Nucleus accumbens (tissue), 56 donors: ENCODE measurements at regions not wholly inside any gene's neighbourhood (a gene's known extent, or its start where the extent isn't known, plus 50 kb on each side); places are given as distances from the start of the nearest gene placed in this dataset.
A peak's percentile ranks its signal among the peaks of the same experiment; 100 is the strongest.

Source experiments
- DNase-seq, 56 donors: peaks; one replicate each; lab custom pipeline; 2025; lab: John Stamatoyannopoulos, UW

DNA sequence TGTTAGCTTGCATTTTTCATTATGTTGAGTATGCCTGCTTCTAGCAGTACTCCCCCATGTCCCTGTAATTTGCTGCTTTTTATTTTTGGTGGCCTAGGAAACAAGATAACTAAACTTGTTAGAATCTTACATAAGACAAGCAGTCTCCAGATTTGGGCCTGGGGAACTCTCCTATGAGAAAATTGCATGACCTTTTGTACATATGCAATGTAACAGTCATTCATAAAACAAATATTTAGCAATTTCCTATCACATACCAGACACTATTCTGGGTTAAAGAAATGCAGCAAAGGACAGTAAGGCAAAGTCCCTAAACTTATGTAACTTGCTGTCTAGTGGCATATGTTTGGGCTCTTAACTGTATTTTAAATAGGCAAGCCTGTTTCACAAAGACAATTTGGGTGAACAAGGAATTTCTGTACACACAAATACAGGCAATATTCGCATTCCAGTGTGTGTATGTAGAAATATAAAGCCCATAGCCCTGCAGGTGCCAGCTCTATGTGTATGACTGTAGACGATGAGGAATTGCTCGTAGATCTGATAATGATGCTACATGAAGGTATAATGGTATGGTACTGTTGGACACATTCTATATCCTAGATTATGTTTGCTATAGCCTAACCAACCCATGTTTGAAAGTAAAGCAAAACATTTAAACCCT, 305.2 kb upstream of the CITED2 start:
- DNase-seq = no peak

- no peak for DNase-seq
Measured at GRCh38 chr6:139676718-139677117, 302.3 kb upstream of the CITED2 start.

- DNase-seq = no peak
Measured at GRCh38 chr6:139666284-139666683, 291.8 kb upstream of the CITED2 start.

- DNase-seq = no peak
Measured at GRCh38 chr6:139663996-139664395, 289.5 kb upstream of the CITED2 start.

- DNase-seq = no peak
Measured at GRCh38 chr6:139659711-139660110, 285.3 kb upstream of the CITED2 start.

- DNase-seq = no peak
Measured at GRCh38 chr6:139659196-139659595, 284.7 kb upstream of the CITED2 start.

DNA sequence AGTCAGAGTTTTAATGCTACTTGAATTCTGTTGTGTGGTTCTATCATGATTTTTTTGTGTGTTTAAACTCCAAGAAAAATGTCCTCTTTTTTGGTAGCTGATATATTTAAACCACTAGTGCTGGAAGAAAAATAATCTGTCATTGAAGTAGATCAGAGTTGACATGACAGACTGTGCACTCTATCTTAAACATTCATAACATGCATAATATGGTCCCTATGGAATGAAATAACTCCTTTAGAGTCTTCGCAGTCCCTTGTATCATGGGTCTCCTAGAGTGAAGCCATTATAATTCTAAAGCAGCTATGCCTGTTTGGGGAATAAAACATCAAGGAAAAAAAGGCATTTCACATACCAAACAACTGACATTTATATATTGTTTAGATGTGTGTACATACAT, 282.7 kb upstream of the CITED2 start:
- DNase-seq = no peak

- DNase-seq = no peak
Measured at GRCh38 chr6:139655783-139656705, 281.6 kb upstream of the CITED2 start.

- no peak for DNase-seq
Measured at GRCh38 chr6:139654888-139655782, 280.7 kb upstream of the CITED2 start.

DNA sequence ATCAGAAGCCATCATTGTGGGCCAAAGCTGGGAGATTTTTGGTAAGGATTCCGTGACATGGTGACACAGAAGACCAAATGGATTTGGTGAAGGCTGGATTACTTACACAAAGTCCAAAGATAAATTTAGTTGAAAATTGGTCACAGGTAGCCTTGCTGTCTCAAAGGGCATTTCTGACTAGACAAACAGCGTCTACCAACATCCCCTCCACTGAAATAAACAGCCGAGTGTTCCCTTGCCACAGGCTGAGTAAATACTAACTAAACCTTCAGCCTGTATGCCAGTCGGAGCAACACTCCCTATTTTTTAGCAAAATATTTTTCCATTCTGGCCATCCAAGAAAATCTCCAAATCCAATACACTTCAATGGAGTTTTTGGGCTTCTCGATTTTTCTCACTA, 279.9 kb upstream of the CITED2 start:
- no peak for DNase-seq

- no peak for DNase-seq
Measured at GRCh38 chr6:139653111-139653510, 278.7 kb upstream of the CITED2 start.

DNA sequence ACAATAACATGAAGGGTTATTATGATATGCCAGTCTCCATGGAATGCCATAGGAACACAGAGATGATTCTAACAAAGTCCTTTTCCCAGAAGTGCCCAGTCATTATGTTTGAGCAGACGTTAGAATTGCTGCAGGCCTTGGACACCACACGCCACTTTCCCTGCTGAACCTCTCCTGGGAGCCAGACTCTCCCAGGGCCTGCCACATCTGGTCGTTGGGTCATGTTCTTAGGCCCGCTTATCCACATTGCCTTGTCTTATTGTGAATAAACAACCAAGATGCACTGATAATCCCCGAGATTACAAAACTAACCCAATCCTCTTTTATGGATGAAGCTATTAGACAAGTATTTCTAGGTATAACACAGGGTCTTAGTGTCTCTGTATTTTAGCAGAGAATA, 276.5 kb upstream of the CITED2 start:
- no peak for DNase-seq

GRCh38 chr6:139649732-139650131, 275.3 kb upstream of the CITED2 start:
- DNase-seq = no peak

- DNase-seq = no peak
Measured at GRCh38 chr6:139649128-139649527, 274.7 kb upstream of the CITED2 start.

DNA sequence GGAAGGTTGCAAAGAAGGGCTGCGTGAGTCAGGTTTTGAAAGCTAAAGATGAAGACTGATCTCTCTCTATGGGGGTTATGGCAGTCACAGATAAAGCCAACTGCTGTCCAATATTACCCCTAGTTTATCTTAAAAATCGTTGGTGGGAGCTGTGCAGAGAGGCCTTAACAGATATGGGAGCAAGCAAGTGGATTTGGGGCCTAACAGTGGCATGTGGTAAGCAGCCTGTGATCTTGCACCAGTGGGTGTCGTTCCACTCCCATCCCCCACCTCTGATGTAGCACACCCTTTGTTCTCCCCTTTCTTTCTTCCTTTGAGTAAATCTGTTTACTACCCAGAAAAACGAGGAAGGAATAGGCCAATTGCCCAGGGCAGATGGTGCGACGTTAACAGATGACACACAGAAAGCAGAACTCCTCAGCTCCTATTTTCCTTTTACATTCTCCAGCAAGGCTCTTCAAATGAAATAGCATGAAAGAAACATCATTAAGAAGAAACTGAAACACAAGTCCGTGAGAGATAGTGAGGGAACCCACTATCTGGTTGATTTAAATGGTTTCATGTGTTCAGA, 274.1 kb upstream of the CITED2 start:
- DNase-seq = no peak

DNA sequence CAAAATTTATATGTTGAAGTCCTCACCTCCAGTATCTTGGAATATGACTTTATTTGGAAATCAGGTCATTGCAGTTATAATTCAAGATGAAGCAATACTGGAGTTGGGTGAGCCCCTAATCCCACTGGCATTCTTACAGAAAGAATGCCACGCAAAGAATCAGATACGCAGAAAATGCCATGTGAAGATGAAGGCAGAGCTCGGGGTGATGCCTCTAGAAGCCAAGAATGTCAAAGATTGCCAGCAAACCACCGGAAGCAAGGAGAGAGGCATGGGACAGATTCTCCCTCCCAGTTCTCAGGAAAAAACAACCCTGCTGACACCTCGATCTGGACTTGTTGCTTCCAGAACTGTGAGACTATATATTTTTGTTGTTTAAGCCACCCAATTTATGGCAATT, 273.4 kb upstream of the CITED2 start:
- no peak for DNase-seq

DNA sequence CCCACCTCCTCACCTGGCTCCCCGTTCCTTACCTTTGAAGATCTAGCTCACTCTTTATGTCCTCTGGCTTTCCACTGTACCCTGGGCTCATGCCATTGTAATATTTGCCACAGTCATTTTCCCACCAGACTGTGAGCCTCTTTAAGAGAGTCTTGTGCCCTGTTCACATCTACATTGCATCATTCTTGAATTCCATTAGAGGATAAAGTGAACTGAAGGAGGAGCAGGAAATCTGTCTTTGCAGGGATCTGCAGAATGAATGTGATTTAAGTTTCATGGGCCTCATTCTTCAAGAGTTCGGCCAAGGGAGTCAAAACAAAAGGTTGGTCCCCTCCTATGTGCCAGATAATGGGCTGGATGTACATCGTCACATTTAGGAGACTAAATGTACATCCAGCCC, 272.6 kb upstream of the CITED2 start:
- no peak for DNase-seq

DNA sequence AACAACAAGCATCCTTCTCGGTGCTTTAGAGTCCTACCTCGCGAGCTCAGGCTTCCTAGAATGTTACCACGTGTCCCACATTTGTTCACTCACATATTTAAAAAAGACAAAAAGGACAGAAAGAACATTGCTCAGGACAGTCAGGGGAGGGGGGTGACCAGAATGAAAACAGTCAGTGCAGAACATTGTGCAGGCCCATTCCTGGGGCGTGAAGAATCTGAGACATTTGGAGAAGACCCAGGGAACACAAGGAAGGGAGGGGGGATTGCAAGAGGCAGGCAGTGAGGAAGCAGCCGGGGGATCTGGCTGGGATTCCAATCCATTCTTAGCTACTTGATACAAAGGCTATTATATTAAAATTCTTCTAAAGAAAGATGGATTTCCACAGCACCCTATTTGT, 270.4 kb upstream of the CITED2 start:
- peak in 1 of 56 donors; percentile 9 for DNase-seq

DNA sequence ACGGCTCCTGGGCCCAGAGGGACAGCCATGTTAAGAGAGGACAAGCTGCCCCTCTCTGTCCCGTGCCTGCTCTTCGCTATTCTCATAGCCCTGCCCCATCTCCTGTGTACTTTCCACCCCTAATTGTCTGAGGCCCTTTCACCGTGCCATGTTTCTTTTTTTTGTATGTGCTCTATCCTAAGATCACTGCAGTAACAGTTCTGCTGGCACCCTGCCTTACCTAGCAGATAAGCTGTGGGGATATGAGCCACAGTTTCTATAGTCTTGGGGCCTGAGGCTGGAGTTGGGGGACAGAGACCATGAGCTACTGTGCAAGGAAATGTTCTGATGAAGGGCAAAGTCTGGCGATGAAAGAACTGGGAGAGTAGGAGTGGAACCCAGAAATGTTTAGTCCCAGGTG, 269.5 kb upstream of the CITED2 start:
- DNase-seq = no peak

DNA sequence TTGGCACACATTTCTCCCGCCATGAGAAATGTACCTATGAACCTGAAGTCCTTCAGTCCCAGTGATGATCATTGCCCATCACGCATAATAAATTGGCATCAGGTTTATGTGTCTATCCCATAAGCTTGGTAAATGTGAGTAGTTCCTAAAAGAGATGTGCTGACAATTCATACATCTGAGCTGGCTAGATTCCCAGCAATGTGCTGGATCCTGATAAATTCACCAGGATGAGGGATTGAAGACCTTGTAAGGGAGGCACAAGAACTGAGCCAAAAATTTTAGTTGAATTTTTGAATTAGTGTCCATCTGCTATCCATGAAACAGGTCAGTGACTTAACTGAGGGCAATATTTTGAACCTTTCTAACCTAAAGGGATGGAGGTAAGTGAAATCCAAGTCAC, 267.9 kb upstream of the CITED2 start:
- no peak for DNase-seq

DNA sequence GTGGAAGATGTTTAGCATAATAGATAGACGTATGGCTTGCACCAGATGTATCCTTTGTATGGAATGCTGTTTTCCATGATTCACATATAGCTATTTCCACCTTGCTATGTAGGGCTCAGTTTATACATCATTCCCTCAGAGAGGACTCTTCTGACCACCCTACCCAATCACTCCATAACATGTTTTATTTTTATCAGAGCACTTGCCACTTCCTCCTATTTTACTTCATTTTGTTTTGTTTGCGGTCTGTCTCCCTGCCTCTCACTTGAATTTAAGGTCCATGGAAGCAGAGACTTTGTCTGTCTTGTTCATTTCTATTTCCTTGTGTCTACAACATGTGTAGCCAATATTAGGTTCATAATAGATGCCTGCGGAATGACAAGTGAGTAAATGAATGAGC, 266.9 kb upstream of the CITED2 start:
- DNase-seq = no peak
